ENCODE measurements at regions not wholly inside any gene's neighbourhood (a gene's known extent, or its start where the extent isn't known, plus 50 kb on each side); places are given as distances from the start of the nearest gene placed in this dataset.

GRCh38 chr5:93998951-93999455, 257.6 kb upstream of the POU5F2 start:
- Histone ChIP-seq H4K5ac (ENCODE audit: low read depth, low read length) (no peak overlapping the region), H2BK15ac (ENCODE audit: low read depth, low read length) (no peak overlapping the region), H3K27ac (ENCODE audit: insufficient read depth, low read length) (no peak overlapping the region), H3K4me3 (ENCODE audit: insufficient read depth, low read depth, low read length) (no peak overlapping the region), H3K36me3 (ENCODE audit: control insufficient read depth, insufficient read depth, low read length) (no peaks in the 10 kb centered on the region), H3K4me2 (ENCODE audit: low read depth, low read length) (no peak overlapping the region), H3K9me3 (ENCODE audit: control insufficient read depth, insufficient read depth, low read length) (no peaks in the 10 kb centered on the region), H4K91ac (ENCODE audit: insufficient read depth, low read depth, low read length) (no peak overlapping the region), H3K27me3 (ENCODE audit: control insufficient read depth, insufficient read depth, low read length) (no peaks in the 10 kb centered on the region), H3K79me1 (ENCODE audit: low read depth in 1 of 2, low read length in 2 of 2) (peaks cover 0 to 2% of the 10 kb centered on the region in 2 experiments; a peak in 1 of 4 replicates), H2AK9ac (replicated peaks; ENCODE audit: low read depth, low read length, poor library complexity) (no peak overlapping the region), H3K18ac (ENCODE audit: low read depth, low read length) (no peak overlapping the region; the same call in 1 of the 2 replicates), H3K9ac (ENCODE audit: low read depth, low read length) (no peak overlapping the region), H2BK20ac (ENCODE audit: low read depth, low read length) (no peak overlapping the region), H3K56ac (ENCODE audit: extremely low read depth, insufficient read depth, low read length) (no peak overlapping the region), H2AFZ (replicated peaks; ENCODE audit: low read length, poor library complexity) (no peak overlapping the region), H2AK5ac (ENCODE audit: low read depth, low read length) (no peak overlapping the region), H3K4ac (ENCODE audit: low read depth, low read length) (no peak overlapping the region), H3K23ac (ENCODE audit: low read depth, low read length) (no peak overlapping the region), H3K14ac (replicated peaks; ENCODE audit: low read depth, low read length) (no peak overlapping the region), H3K9me1 (ENCODE audit: insufficient read depth, low read length) (no peaks in the 10 kb centered on the region), H2BK5ac (ENCODE audit: low read depth, low read length, poor library complexity, severe bottlenecking) (no peak overlapping the region), H4K20me1 (ENCODE audit: insufficient read depth, low read length) (no peaks in the 10 kb centered on the region), H4K8ac (ENCODE audit: low read depth in 2 of 2, low read length in 2 of 2) (no peak overlapping the region), H2BK120ac (ENCODE audit: low read depth, low read length) (no peak overlapping the region), H3K4me1 (ENCODE audit: control insufficient read depth, insufficient read depth, low read length) (no peaks in the 10 kb centered on the region)
- intact Hi-C loops (cut with micrococcal nuclease) (no loop called here), dilution Hi-C loops (cut with HindIII; ENCODE audit: low sequenced_read_pairs, unreplicated experiment) (no loop called here), in situ Hi-C loops (cut with MboI; ENCODE audit: low sequenced_read_pairs) (no loop called here)
- POLR2A ChIA-PET (ENCODE audit: unreplicated experiment), result interaction anchor here (0.6 kb wide), 1 partner anchor 577 kb away, joined by 6 read pairs; no protein-coding TSS in a partner anchor
- no TSS peak for BruUV-seq (replicated peaks)
- no peak for DNase-seq
- TF ChIP-seq MAFK (IDR thresholded peaks at IDR 0.05; ENCODE audit: low read depth, low read length), result no peak
- TF ChIP-seq MAZ (IDR thresholded peaks at IDR 0.05; ENCODE audit: borderline replicate concordance, low read depth, low read length), result no peak
- no peak for TF ChIP-seq RAD21 (IDR thresholded peaks at IDR 0.05; ENCODE audit: low read length)
- WGBS, 2 experiments (ENCODE audit: extremely low coverage in 2 of 2, insufficient read length in 1 of 2), result no CpG with 5 or more reads among the region's 1 CpG
- ATAC-seq (ENCODE audit: low read depth), result no peak
- CTCF ChIA-PET, result no interaction called here
